ENCODE measurements at regions not wholly inside any gene's neighbourhood (a gene's known extent, or its start where the extent isn't known, plus 50 kb on each side); places are given as distances from the start of the nearest gene placed in this dataset.

DNA sequence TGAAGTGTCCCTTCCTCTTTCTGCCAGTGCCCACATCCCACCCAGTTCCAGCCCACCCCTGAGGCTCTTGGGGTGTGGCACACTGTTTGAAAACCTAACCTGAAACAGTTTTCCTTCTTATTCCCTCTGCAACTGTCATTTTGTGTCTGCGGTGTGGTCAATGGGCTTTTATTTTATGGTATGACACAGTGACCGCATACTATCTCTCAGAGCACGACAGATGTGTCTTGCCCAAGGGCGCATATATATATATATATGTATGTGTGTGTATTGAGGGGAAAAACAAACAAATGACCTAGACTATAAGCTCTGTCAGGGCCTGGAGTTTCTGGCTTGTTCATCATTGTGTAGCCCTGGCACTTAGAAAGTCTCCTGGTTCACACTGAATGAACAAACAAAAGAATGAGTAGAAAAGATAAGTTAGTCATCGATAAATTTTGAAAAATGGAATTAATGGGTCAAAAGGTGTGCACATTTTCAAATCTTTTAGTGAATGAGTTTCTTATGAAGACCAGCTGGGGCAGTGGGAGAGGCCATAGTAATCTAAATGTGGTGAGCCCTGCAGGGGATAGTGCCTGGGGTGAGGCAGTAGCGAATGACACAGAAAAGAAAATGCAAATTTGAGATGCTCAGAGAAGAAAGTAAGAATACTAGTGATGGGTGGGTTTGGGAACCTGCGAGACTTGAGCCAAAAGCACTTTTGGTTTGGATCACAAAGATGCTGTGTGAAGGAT lies 198.4 kb downstream of the SNX10 start:
- DNase-seq = no peak

DNA sequence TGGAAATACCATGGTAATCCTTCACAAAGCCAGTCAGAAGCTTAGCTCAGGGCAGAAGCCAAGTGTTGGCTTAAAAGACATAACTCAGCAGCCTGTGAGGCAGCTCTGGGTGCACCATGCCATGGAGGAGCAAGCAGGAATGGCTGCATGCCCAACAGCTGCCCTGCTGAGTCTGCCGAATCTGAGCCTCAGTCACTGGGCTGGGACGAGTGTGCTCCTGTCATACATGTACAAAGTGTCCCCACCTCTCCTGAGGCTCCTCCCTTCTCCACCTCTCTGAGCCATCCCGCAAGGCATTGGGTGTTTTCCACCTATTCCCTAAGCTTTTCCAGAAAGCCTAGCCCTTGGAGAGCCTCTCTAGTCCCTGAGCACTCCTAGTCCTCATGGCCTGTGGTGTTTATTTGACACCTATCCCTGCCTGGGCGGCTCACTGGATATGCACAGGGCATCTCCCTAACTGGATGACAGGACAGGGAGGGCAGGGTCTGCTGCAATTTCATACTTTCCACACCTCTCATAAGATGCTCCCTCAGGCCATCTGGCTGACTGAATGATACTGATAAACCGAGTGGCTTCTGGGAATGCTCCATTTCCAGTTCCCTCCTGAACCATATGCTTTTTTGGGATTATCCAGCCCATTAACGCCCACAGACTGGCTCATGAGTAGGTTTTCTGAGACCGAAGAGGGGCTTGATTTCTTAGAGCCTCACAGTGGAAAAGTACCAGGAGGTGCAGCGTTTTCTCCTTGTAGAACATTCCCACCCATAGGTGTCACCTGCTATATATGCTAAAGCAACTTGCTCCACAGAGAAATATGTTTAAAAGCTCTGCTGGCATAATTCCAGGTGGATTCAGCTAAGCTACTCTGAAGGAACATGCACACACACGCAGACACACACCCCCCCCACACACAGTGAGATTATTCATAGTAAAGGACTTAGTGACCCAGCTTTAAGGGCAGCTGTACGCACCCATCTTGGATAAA lies 199.3 kb downstream of the SNX10 start:
- DNase-seq = no peak

DNA sequence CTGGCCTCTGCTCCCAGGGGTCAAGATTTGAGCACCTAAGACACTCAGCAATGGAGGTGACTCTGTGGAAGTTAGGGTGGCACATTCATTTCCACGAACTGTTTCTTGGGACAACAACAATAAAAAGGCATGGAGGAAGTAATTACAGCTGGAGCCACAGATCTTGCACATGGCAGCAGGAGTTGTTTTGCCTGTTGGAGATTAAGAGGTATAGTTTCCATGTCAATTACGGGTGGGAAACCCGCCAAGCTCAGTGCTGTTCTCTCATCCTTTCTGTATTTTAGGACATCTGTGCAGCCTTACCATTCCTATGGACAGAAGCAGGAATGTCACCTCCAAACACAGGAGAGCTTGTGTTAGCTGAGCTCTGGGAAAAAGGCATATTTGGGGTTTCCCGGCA lies 201.2 kb downstream of the SNX10 start:
- no peak for DNase-seq

DNA sequence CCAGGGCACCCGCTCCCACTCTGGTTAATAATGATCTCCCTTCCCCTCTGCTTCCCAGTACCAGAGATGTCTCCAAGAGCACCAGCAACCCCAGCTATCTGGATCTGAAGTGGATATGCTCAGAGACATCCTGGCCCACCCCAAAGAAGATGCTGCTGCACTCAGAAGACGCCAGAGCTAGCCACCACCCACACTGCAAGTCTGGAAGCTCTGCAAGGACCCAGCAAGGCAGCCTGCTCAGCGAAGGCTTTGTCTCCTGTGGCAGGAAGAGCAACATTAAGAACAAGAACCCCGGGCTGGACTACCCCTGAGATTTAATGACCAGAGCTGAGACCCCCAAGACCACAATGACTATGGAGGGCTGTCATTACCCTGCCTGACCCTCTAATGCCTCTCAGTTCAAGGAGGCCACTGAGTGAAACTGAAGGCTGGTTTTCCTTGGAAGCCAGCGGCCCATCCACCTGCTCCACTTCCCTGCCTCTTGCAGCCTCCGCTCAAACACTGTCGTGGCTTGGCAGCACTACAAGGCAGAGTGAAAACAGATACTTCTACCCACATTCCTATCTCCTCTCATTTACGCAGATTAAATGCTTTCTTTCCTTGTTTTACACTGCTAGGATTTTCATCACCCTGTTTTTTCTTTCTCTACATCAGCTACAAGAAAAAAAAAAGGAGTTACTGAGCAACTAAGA lies 202.2 kb downstream of the SNX10 start:
- DNase-seq = no peak

DNA sequence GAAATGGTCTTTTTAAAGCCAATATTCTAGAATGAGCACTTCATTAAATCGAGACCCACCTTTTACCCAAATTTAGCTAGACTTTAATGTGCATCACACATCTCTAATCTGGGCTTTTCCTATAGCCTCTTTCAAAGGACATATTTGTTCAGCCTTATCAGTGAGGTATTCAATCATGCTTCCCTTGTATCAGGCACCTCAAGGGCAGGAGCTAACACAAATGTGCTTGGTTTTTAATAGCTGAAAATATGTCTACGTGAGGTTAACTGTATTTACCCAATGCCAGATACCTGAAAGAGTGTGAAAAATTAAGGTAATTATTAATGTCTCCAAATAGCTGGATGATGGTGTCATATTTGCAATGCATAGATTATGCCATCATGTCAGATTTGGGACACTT lies 203.9 kb downstream of the SNX10 start:
- DNase-seq = no peak

DNA sequence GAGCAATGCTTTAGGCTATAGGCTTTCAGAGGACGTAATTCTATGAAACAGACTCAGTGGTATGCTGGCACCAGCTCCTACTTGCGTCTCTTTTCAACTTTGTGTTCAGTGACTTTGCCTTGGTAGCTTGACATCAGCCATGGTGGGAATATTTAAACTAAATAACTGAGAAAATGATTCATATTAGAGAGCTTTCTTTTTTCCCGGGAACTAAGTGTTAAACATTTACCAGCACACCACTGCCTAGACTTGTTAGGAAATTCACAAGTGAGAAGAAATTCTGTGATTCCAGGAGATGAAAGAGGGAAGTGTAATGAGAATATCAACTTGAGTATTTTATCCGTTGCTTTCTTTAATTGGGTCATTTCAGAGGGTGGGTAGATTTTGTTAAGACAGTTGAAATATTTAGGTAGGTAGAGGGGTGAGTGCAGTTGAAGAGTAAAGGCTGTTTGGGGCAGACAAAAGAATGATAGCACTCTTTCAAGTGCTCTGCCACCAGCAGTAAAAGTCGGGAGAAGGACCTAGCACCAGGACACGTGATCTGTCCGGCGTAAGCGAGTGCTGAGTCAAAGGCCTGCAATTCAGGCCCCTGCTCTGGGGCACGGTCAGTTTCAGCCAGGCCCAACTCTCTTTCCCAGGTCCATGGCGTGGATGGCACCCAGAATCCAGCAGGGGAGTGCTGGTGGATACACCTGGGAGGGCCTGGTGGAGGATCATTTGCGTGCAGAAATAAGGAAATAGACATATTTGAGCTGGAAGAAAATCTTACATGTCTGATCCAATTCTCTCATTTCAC lies 206.3 kb downstream of the SNX10 start:
- DNase-seq = no peak

DNA sequence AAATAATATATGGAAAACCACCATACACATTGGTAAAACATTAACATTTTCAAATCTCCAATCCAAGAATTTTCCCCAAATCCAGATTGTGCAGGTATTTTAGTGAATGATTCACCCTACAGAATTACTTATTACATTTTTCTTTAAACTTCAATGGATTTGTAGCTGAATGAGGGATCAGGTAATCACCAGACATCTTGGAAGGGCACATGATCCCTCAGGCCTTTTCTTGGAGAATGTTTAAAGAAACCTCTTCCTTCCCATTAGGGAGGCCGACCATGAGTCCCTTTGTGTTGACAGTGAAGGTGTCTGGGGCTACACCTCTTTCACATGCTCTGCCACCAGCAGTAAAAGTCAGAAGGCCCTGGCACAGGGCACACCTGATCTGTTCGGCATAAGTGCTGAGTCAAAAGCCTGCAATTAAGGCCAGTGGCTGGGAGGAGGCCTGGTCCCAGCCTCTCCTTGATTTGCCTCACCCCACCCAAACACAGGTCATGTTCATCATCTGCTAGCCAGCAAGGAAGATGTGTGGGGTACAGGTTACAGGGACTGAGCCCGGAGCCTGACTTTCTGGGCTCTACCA lies 207.7 kb downstream of the SNX10 start:
- no peak for DNase-seq

DNA sequence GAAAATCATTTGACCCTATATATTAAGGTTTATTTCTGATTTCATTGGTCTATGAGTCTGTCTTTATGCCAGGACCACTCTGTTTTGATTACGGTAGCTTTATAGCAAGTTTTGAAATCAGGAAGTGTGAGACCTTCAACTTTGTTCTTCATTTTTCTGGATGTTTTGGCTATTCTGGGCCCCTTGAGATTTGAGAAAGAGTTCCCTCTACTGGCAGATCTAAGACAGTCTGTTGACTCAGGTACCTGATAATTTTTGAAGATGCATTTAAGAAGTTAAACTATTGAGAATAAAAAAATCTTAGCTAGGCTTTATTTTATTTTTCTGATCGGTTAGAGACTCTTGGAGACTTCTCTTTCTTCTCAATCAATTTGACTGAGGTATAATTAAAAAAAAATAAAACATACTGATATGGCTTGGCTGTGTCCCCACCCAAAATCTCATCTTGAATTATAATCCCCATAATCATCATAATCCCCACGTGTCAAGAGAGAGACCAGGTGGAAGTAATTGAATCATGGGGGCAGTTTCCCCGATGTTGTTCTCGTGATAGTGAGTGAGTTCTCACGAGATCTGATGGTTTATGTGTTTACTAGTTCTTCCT lies 209.2 kb downstream of the SNX10 start:
- no peak for DNase-seq

DNA sequence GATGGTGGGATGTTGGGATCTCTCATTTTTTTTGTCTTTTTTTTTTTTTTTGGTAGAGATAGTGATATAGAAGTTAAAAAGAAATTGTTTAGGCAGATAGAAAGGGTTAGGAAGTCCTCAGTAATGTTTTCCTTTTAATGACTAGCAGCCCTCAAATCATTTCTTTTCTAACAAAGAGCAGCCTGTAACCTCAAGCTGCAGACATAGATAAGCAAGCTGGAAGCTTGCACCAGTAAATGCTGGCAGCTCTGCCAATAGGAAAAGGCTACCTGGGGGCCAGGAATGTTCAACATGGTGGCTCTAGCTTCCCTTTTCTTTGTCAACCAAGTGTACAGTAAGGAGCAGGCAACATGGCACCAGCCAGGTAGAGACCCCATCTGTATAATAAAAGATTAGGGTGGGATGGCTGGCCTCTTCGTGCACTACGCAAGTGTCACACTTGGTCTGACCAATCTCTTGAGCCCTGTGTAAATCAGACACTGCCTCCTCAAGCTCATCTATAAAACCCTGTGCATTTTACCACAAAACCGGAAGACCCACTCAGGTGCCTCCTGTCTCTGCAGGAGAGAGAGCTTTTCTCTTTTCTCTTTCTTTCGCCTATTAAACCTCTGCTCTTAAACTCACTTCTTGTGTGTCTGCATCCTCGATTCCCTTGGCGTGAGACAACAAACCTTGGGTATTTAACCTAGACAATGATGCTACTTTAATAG lies 212.9 kb downstream of the SNX10 start:
- DNase-seq = no peak

DNA sequence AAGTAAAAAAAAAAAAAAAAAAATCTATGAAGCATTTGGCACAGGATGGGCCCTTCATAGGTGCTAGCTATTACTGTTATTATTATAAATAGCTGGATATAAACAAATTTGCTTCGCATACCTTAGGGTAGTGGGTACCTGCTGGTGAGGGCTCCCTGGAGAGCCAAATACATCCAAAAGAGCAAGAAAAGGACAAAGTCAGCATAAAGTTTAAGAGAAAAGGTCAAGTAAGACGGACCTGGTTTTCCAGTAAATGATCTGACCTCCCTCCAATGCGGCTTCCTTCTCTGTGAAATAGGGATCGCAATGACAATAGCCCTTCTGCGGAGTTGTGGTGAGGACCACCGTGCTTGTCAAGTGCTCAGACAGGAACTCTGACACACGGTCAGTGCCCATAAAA lies 214.5 kb downstream of the SNX10 start:
- no peak for DNase-seq

DNA sequence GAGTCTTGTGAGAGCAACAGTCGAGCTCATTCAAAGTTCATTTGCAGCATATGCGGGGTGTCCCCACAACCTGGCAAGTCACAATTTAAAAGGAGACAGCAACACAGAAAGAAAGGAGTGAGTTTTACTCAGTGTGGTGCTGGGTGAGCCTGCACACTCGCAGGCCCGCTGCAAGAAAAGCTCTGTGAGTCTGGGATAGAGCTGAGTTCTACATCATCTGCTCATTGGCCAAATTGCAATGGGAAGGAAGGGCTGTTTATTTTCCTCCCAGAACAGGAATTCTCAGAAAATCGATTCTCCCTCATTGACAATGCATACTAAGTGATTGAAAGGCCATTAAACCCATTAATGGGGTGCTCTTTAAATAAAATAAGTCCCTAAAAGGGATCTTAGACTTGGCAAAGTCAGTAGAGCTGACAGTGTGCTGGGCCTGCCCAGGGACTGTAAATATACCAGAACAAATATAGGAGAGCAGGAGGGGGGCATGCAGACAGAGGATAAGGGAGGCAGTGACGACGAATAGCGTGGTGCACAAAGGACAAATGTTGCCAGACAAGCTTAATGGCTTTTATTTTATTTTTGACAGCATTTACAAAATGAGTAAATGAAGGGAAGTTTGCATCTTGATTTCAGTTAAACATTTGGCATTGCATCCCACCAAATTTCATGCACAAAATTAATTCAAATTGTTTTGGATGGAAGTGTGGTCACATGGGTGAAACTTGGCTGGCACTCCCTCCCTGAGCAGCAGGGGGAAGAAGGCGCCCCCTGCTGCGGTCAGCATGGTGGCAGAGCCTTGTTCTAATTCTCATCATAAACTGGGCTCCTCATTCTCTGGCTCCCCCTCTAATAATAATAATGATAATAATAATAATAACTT lies 215.7 kb downstream of the SNX10 start:
- DNase-seq = peak; percentile 19

DNA sequence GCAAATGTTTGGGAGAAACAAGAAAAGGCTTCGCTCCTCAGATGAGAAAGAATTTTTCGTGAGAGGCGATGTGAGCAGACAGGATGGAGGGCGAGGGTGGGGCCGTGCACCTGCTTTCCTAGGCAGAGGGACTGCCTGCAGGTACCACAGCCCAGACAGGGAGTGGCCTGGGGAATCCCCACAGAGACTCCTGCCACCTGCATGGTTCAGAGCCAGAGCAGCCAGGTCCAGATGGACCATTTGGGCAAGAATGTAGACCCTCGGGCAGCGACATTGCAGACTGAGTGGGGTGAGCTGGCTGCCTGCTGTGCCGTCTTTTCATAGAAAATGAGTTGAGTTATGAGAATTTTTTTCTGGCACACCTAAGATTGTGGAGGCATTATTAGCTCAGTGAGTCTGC lies 216.8 kb downstream of the SNX10 start:
- peak; percentile 76 for DNase-seq

DNA sequence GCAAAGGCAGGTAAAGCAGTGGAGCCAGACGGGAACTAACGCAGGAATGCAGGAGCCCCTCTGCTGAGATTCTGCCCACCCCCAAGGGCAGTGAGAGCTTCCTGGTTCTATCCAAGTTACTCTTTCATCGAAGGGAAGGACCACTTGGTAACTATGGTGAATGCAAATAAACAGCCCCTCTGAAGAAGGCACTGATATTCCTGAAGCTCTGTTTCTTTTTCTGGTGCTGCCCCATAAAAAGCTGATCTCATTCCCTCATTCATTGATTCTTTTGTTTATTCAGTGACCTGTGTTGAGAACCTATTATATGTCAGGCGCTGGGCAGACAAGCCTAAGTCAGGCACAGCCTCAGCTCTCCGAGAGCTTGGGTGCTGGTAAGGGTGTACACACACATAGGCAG lies 217.3 kb downstream of the SNX10 start:
- DNase-seq = peak; percentile 75

DNA sequence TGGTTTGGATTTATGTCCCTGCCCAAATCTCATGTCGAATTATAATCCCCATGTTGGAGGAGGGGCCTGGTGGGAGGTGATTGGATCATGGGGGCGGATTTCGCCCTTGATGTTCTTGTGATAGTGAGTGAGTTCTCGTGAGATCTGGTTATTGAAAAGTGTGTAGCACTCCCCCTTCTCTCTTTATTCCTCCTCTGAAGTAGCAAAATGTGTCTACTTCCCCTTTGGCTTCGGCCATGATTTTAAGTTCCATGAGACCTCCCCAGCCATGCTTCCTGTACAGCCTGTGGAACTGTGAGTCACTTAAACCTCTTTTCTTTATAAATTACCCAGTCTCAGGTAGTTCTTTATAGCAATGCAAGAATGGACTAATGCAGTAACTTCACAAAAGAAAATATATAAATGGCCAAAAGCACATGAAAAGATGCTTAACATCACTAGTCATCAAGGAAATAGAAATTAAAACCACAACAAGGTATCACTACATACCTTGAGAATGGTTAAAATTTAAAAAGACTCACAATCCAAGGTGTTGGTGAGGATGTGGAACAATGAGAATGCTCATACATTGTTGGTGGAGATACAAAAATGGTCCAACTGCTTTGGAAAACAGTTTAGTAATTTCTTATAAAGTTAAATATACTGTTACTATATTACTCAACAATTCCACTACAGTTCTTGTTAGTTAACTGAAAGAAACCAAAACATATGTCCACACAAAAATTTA lies 218.7 kb downstream of the SNX10 start:
- no peak for DNase-seq

DNA sequence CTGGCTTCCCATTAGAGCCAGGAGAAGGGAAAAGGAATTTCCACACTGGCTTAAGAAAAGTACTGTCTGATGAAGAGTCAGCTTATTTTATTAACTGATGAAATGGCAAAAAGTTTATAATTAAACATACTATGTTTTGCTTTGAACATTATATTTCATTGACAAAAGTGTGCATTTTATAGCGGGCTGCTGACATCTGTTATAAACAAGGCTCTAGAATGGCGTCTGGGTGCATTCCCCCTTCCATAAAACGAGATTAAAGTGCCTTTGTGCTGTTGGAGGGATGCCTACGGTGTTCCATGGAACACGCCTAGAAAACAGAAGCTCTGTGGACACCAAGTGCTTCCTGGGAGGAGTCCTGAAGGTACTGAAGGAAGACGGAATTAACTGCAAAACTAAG lies 220.2 kb downstream of the SNX10 start:
- no peak for DNase-seq

DNA sequence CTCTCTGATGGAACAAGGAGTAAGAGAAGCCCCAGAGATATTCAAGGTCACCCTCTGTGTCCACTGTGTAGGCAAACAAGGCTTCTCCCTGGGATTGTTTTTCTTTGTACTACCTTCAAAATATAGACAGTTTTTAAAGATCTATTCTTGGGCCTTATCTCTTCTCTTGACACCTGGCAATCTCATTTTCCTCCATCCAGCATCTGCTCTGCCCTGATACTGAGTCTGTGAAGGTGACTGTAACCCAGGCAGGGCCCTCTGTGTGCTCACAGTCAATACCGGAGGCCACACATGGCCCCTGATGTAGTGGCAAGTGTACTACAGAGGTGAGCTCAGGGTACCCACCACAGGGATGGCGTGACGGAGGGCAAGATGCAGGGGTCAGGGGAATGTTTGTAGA lies 221.1 kb downstream of the SNX10 start:
- DNase-seq = no peak

DNA sequence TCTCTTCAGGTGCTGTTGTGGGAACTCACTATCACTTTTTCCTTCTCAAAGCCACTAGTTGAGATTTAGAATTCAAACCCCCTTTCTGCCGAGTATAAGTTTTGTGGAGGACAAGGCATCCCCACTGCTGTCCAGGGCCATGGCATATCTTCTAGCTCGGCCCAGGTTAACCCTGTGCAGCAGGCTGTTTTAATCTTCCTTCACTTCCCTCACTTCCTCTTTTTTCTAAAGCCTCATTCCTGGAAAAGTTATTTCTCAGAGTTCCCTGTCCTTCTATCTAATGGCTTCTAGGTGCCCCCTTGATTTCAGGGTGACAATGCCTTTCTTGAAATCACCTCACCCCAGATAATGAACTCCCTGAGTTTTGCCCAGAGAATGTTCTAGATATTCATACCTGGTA lies 222.3 kb downstream of the SNX10 start:
- DNase-seq = no peak

DNA sequence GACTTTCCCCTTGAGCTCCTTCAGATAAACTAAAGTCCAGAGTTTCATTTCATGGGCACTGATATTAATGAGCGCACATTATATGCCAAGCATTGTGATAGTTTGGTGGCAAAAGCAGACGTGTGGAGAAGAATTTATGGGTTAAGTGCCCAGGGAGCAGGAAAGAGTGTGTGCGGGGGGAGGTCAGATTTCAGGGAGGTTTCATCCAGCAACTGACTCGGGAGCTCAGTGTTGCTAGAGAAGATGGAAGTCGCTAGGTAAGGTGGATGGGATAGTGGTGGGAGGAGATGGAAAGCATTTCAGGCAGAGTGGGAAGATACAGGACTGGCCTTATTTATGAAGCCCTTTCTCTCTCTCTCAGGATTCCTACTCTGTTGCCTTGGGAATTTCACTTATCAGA lies 223.0 kb downstream of the SNX10 start:
- DNase-seq = no peak

DNA sequence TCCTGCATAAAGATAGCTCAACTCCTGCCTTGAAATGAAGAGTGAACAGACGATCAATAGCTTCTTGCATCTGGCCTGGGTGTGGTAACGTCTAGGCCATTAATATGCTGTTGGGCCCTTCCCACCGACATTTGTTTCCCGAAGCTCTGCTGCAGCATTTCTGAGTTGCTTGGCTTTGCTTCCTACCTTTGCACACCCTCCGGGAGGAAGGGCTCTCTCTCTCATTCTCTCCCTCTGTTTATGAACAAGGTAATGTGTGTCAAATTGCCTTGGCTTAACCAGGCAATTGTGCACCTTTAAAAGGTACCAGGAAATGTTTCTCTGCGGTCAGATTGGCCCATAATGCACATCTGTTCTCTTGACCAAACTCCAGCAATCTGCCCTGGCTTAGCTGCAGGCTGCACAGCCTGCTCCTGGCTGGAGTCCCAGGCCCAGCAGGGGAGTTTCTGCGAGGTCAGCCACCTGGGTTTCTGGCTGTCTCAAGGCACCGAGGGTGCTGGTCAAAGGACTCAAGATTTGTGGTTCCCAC lies 223.7 kb downstream of the SNX10 start:
- DNase-seq = peak; percentile 67

Data from NCI-H774 (cell line).